H9 (cell line): ENCODE measurements at regions not wholly inside any gene's neighbourhood (a gene's known extent, or its start where the extent isn't known, plus 50 kb on each side); places are given as distances from the start of the nearest gene placed in this dataset.

Experiments used
- DNase-seq: peaks from one replicate; pipeline ENCODE4 v3.0.0-alpha.2; 2017
- H2AFZ ChIP-seq: one replicate; pipeline ENCODE4 v1.6.1; 2013; ENCODE audit warnings: mild to moderate bottlenecking, low read length, control low read depth, moderate library complexity
- H2AK5ac ChIP-seq: 2 replicates; pipeline ENCODE4 v1.6.1; 2013; ENCODE audit warnings: low read length, control low read depth, mixed read lengths; ENCODE audit not compliant: insufficient read length
- H2BK120ac ChIP-seq: one replicate; pipeline ENCODE4 v1.6.1; 2013; ENCODE audit warnings: low read depth, mild to moderate bottlenecking, low read length, control low read depth, inconsistent platforms; ENCODE audit not compliant: poor library complexity, severe bottlenecking
- H2BK12ac ChIP-seq: 2 replicates; pipeline ENCODE4 v1.6.1; 2013; ENCODE audit warnings: low read length, control low read depth, mixed read lengths, low read depth; ENCODE audit not compliant: insufficient read length
- H2BK15ac ChIP-seq: 2 replicates; pipeline ENCODE4 v1.6.1; 2013; ENCODE audit warnings: low read depth, low read length, control low read depth
- H2BK20ac ChIP-seq: one replicate; pipeline ENCODE4 v1.6.1; 2013; ENCODE audit warnings: low read depth, mild to moderate bottlenecking, low read length, control low read depth, inconsistent platforms; ENCODE audit not compliant: poor library complexity, severe bottlenecking
- H2BK5ac ChIP-seq: 2 replicates; pipeline ENCODE4 v1.6.1; 2013; ENCODE audit warnings: low read length, control low read depth, mixed read lengths; ENCODE audit not compliant: insufficient read length
- H3K14ac ChIP-seq: 2 replicates; pipeline ENCODE4 v1.6.1; 2013; ENCODE audit warnings: low read length, control low read depth; ENCODE audit not compliant: insufficient read depth
- H3K18ac ChIP-seq: 2 replicates; pipeline ENCODE4 v1.6.1; 2013; ENCODE audit warnings: low read depth, mild to moderate bottlenecking, mixed read lengths, low read length, control low read depth; ENCODE audit not compliant: insufficient read length
- H3K23ac ChIP-seq: 2 replicates; pipeline ENCODE4 v1.6.1; 2013; ENCODE audit warnings: low read length, control low read depth, mixed read lengths, low read depth; ENCODE audit not compliant: insufficient read length
- H3K23me2 ChIP-seq: 2 replicates; pipeline ENCODE4 v1.6.1; 2013; ENCODE audit warnings: low read depth, mild to moderate bottlenecking, mixed read lengths, low read length, control low read depth; ENCODE audit not compliant: insufficient read length, poor library complexity, severe bottlenecking
- H3K27ac ChIP-seq: 2 replicates; pipeline ENCODE4 v1.5.1; 2013; ENCODE audit warnings: low read length, control low read depth, mixed read lengths, low read depth; ENCODE audit not compliant: insufficient read length
- H3K27me3 ChIP-seq: 2 replicates; pipeline ENCODE4 v1.6.1; 2013; ENCODE audit warnings: low read length, control low read depth, inconsistent platforms; ENCODE audit not compliant: insufficient read depth
- H3K4ac ChIP-seq: 2 replicates; pipeline ENCODE4 v1.6.1; 2013; ENCODE audit warnings: low read depth, mild to moderate bottlenecking, control low read depth, inconsistent platforms, low read length, moderate library complexity
- H3K4me1 ChIP-seq: 2 replicates; pipeline ENCODE4 v1.6.1; 2013; ENCODE audit warnings: low read length, control low read depth, inconsistent platforms; ENCODE audit not compliant: insufficient read depth
- H3K4me2 ChIP-seq: 2 replicates; pipeline ENCODE4 v1.6.1; 2013; ENCODE audit warnings: low read length, control low read depth, mixed read lengths; ENCODE audit not compliant: insufficient read length, insufficient read depth
- H3K56ac ChIP-seq: 2 replicates; pipeline ENCODE4 v1.6.1; 2013; ENCODE audit warnings: low read depth, mild to moderate bottlenecking, mixed read lengths, low read length, control low read depth; ENCODE audit not compliant: insufficient read length
- H3K79me1 ChIP-seq: 2 replicates; pipeline ENCODE4 v1.6.1; 2013; ENCODE audit warnings: low read depth, mild to moderate bottlenecking, moderate library complexity, low read length, control low read depth, inconsistent platforms; ENCODE audit not compliant: insufficient read depth, poor library complexity, severe bottlenecking
- H3K79me2 ChIP-seq: 2 replicates; pipeline ENCODE4 v1.6.1; 2013; ENCODE audit warnings: low read length, control low read depth, inconsistent platforms; ENCODE audit not compliant: insufficient read depth
- H3K9ac ChIP-seq: 2 replicates; pipeline ENCODE4 v1.6.1; 2013; ENCODE audit warnings: low read length, control low read depth, mixed read lengths; ENCODE audit not compliant: insufficient read length; ENCODE audit errors: extremely low read depth
- H3K9me3 ChIP-seq: one replicate; pipeline ENCODE4 v1.6.1; 2013; ENCODE audit warnings: low read depth, low read length, inconsistent platforms; ENCODE audit not compliant: control insufficient read depth
- H3T11ph ChIP-seq: one replicate; pipeline ENCODE4 v1.6.1; 2013; ENCODE audit warnings: mild to moderate bottlenecking, low read length, control low read depth, inconsistent platforms
- H4K20me1 ChIP-seq: one replicate; pipeline ENCODE4 v1.6.1; 2013; ENCODE audit not compliant: control insufficient read depth, insufficient read length, insufficient read depth
- H4K5ac ChIP-seq: 2 replicates; pipeline ENCODE4 v1.6.1; 2013; ENCODE audit warnings: low read depth, mild to moderate bottlenecking, mixed read lengths, low read length, control low read depth; ENCODE audit not compliant: insufficient read length
- H4K8ac ChIP-seq: replicated peaks from 2 replicates; pipeline ENCODE4 v1.6.1; 2013; ENCODE audit warnings: low read length, control low read depth, mixed read lengths, low read depth; ENCODE audit not compliant: insufficient read length
- H4K91ac ChIP-seq: 2 replicates; pipeline ENCODE4 v1.6.1; 2013; ENCODE audit warnings: low read depth, mild to moderate bottlenecking, moderate library complexity, mixed read lengths, low read length, control low read depth; ENCODE audit not compliant: insufficient read length
- H3K27ac Mint-ChIP-seq, 3 experiments: 2 replicates in 2 of 3; 3 replicates in 1 of 3; pipeline ENCODE4 v1.8.0; 2020 to 2021; ENCODE audit warnings: mixed read lengths in 3 of 3, mild to moderate bottlenecking in 1 of 3, moderate library complexity in 1 of 3
- H3K27me3 Mint-ChIP-seq: 2 replicates; pipeline ENCODE4 v1.8.0; 2021; ENCODE audit warnings: low read depth, mild to moderate bottlenecking, moderate library complexity, mixed read lengths
- H3K36me3 Mint-ChIP-seq, 3 experiments: 2 replicates in 2 of 3; 3 replicates in 1 of 3; pipeline ENCODE4 v1.8.0; 2020 to 2021; ENCODE audit warnings: low read depth in 3 of 3, mixed read lengths in 3 of 3; ENCODE audit not compliant: insufficient read depth in 1 of 3
- H3K4me1 Mint-ChIP-seq, 2 experiments: 2 replicates each; pipeline ENCODE4 v1.8.0; 2020; ENCODE audit warnings: mixed read lengths in 2 of 2
- H3K4me3 Mint-ChIP-seq, 2 experiments: 2 replicates in 1 of 2; 3 replicates in 1 of 2; pipeline ENCODE4 v1.8.0; 2020 to 2021; ENCODE audit warnings: mild to moderate bottlenecking in 2 of 2, mixed read lengths in 2 of 2, moderate library complexity in 1 of 2
- H3K9me3 Mint-ChIP-seq, 2 experiments: 2 replicates in 1 of 2; 3 replicates in 1 of 2; pipeline ENCODE4 v1.8.0; 2020; ENCODE audit warnings: mild to moderate bottlenecking in 2 of 2, mixed read lengths in 2 of 2, moderate library complexity in 1 of 2
- WGBS: extraction: QIAGEN DNeasy Blood & Tissue Kit; methylation state at CpG from one replicate; pipeline ENCODE4 v1.1.7; 2013; ENCODE audit warnings: missing lambda C conversion rate, low lambda C conversion rate, mixed read lengths; ENCODE audit not compliant: insufficient read length; ENCODE audit errors: extremely low coverage; 5-methylcytosine and 5-hydroxymethylcytosine counted together
- TF ChIP-seq, protein P1 (sequence below): fragments of 200-600 bp; sonication (generic); conservative IDR thresholded peaks from 3 replicates; pipeline ENCODE4 v1.8.0; 2021; ENCODE audit warnings: antibody characterized with exemption, mild to moderate bottlenecking

DNA sequence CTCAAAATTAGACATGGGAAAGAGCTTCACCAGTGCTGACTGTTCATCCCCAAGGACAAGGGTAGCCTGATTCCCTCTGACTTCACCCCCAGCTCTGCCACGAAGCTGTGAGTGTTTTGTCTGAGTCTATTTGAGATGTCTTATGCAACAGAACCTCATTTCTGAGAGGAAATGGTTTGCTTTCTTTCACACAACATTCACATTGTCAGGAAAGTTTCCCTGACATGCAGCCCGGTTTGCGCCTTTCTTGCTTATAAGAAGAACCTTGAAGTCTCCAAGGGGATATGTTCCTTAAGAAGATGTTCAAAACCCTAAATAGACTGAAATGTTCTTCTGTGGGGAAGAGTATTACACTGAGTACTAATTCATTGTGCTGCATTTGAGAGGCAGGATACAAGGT lies 300.5 kb upstream of the CCL2 start:
- H3K36me3 Mint-ChIP-seq, result peaks cover 0 to 11% (median 6%) of the 10 kb centered on the region in 3 experiments; a peak in 5 of 7 replicates

More for the DNA sequence above, 300.5 kb upstream of the CCL2 start:
- Histone ChIP-seq H3K23ac (no peak overlapping the region), H2BK5ac (no peak overlapping the region), H3K27ac (no peak overlapping the region), H3K9me3 (no peaks in the 10 kb centered on the region), H3K18ac (no peak overlapping the region), H3K56ac (no peak overlapping the region), H4K8ac (no peak overlapping the region), H2BK20ac (no peak overlapping the region), H3K4ac (no peak overlapping the region), H2BK120ac (no peak overlapping the region), H3K23me2 (no peaks in the 10 kb centered on the region), H2AK5ac (no peak overlapping the region), H2AFZ (no peak overlapping the region), H4K5ac (no peak overlapping the region), H3K79me1 (no peaks in the 10 kb centered on the region), H3K9ac (no peak overlapping the region), H3K14ac (no peak overlapping the region), H3K27me3 (no peaks in the 10 kb centered on the region), H2BK12ac (no peak overlapping the region), H3T11ph (no peak overlapping the region), H3K4me1 (no peaks in the 10 kb centered on the region), H4K91ac (no peak overlapping the region), H4K20me1 (no peaks in the 10 kb centered on the region), H2BK15ac (no peak overlapping the region), H3K79me2 (no peaks in the 10 kb centered on the region), H3K4me2 (no peak overlapping the region)
- Mint-ChIP-seq H3K4me1 (peaks cover 6 to 7% of the 10 kb centered on the region in 2 experiments), H3K9me3 (peaks cover 12 to 14% of the 10 kb centered on the region in 2 experiments), H3K4me3 (no peak overlapping the region), H3K27ac (peak overlapping the region in 1 of 3 experiments; percentile 44; a peak in 1 of 7 replicates), H3K27me3 (peaks cover 2% of the 10 kb centered on the region; the same call in 1 of the 2 replicates)
- no CpG with 5 or more reads among the region's 3 CpGs for WGBS
- DNase-seq, result no peak
- TF ChIP-seq, protein P1, sequence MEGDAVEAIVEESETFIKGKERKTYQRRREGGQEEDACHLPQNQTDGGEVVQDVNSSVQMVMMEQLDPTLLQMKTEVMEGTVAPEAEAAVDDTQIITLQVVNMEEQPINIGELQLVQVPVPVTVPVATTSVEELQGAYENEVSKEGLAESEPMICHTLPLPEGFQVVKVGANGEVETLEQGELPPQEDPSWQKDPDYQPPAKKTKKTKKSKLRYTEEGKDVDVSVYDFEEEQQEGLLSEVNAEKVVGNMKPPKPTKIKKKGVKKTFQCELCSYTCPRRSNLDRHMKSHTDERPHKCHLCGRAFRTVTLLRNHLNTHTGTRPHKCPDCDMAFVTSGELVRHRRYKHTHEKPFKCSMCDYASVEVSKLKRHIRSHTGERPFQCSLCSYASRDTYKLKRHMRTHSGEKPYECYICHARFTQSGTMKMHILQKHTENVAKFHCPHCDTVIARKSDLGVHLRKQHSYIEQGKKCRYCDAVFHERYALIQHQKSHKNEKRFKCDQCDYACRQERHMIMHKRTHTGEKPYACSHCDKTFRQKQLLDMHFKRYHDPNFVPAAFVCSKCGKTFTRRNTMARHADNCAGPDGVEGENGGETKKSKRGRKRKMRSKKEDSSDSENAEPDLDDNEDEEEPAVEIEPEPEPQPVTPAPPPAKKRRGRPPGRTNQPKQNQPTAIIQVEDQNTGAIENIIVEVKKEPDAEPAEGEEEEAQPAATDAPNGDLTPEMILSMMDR, result no peak
